HepG2 (cell line): ENCODE measurements at regions not wholly inside any gene's neighbourhood (a gene's known extent, or its start where the extent isn't known, plus 50 kb on each side); places are given as distances from the start of the nearest gene placed in this dataset.
"Not testable (repeated sequence)": the region's sequence is repeated elsewhere in the genome, so short reads cannot be mapped to it uniquely, and the experiment has no call there.

ENCODE experiments used
- ATAC-seq: fragments of 200-7000 bp; cut with Tn5 transposase; 3 replicates; pipeline ENCODE4 v1.9.1; 2020; ENCODE audit warnings: mild to moderate bottlenecking, moderate library complexity
- BruUV-seq: library from RNA; stranded (reverse); fragments of 400-500 nt; replicated peaks from 2 replicates; lab custom pipeline; 2021; lab: Mats Ljungman, UMichigan
- CTCF ChIA-PET: fragments of 300-600 bp; formaldehyde crosslinking; extraction: SDS; loops from one replicate; lab custom pipeline; 2021; ENCODE audit warnings: low total read pairs, inconsistent platforms, low intra/inter-chr PET ratio; lab: Yijun Ruan, JAX
- POLR2A ChIA-PET: fragments of 350-600 bp; sonication (Branson Sonifier 250); formaldehyde crosslinking; loops from one replicate; lab custom pipeline; 2020; ENCODE audit warnings: antibody characterized with exemption, inconsistent platforms; lab: Yijun Ruan, JAX
- DNase-seq: peaks from one replicate; pipeline ENCODE4 v3.0.0-alpha.2; 2015; ENCODE audit warnings: low spot score
- FAIRE-seq: peaks from 3 replicates; lab custom pipeline; 2011; peaks lifted over from hg19 to GRCh38; lab: Jason Lieb, UNC
- H2AFZ ChIP-seq: one replicate; pipeline ENCODE4 v1.6.1; 2011; ENCODE audit warnings: low read length, inconsistent platforms
- H3K27ac ChIP-seq: fragments of 300-600 bp; 3 replicates; pipeline ENCODE4 v1.8.0; 2011; ENCODE audit warnings: mixed run types, mild to moderate bottlenecking, mixed read lengths, low read length, inconsistent platforms; ENCODE audit not compliant: insufficient read depth; ENCODE audit errors: extremely low read length
- H3K27me3 ChIP-seq, 2 experiments: fragments of 200-600 bp in 1 of 2; 2 replicates in 1 of 2; 3 replicates in 1 of 2; pipeline versions ENCODE4 v1.6.0 to v1.8.0; 2011; ENCODE audit warnings: low read length in 2 of 2, mild to moderate bottlenecking in 2 of 2, moderate library complexity in 2 of 2, inconsistent platforms in 1 of 2; ENCODE audit not compliant: insufficient read depth in 2 of 2, control insufficient read depth in 1 of 2
- H3K36me3 ChIP-seq, 2 experiments: fragments of 200-600 bp in 1 of 2; replicated peaks in 1 of 2; 2 replicates in 1 of 2; 3 replicates in 1 of 2; pipeline versions ENCODE4 v1.5.1 to v1.8.0; 2011; ENCODE audit warnings: low read length in 2 of 2, inconsistent platforms in 1 of 2; ENCODE audit not compliant: insufficient read depth in 2 of 2, control insufficient read depth in 1 of 2
- H3K4me1 ChIP-seq: 2 replicates; pipeline ENCODE4 v1.5.1; 2012; ENCODE audit warnings: low read length, inconsistent platforms; ENCODE audit not compliant: insufficient read depth
- H3K4me2 ChIP-seq: 2 replicates; pipeline ENCODE4 v1.6.0; 2011; ENCODE audit warnings: low read depth, low read length, inconsistent platforms
- H3K4me3 ChIP-seq, 3 experiments: fragments of 200-600 bp in 1 of 3; sonication (generic), shearing (Covaris generic) in 1 of 3; replicated peaks in 1 of 3; 2 replicates each; pipeline ENCODE4 v1.5.1; 2011 to 2016; ENCODE audit warnings: low read length in 3 of 3, inconsistent platforms in 2 of 3, low read depth in 2 of 3, mild to moderate bottlenecking in 2 of 3, control low read depth in 1 of 3, mixed read lengths in 1 of 3; ENCODE audit not compliant: insufficient read depth in 1 of 3
- H3K79me2 ChIP-seq: one replicate; pipeline ENCODE4 v1.6.1; 2011; ENCODE audit warnings: low read length, inconsistent platforms; ENCODE audit not compliant: insufficient read depth
- H3K9ac ChIP-seq: 2 replicates; pipeline ENCODE4 v1.6.0; 2011; ENCODE audit warnings: mild to moderate bottlenecking, low read depth, low read length, inconsistent platforms; ENCODE audit not compliant: insufficient read depth
- H3K9me3 ChIP-seq: 2 replicates; pipeline ENCODE4 v1.5.1; 2012; ENCODE audit warnings: mild to moderate bottlenecking, low read length
- H4K20me1 ChIP-seq: 2 replicates; pipeline ENCODE4 v1.6.0; 2011; ENCODE audit warnings: inconsistent platforms, mild to moderate bottlenecking, low read length, moderate library complexity; ENCODE audit not compliant: insufficient read depth
- ATF7-NPFF ChIP-seq: sonication (generic); formaldehyde crosslinking; IDR thresholded peaks from 2 replicates; pipeline ENCODE4 v1.8.1; 2023; ENCODE audit warnings: mild to moderate bottlenecking, low read depth, missing genetic modification reagents, moderate library complexity
- CENPT ChIP-seq: sonication (generic); formaldehyde crosslinking; IDR thresholded peaks from 2 replicates; pipeline ENCODE4 v1.8.0; 2022; ENCODE audit warnings: low read depth, mild to moderate bottlenecking, moderate library complexity, missing genetic modification reagents
- MAFF ChIP-seq: IDR thresholded peaks from 2 replicates; pipeline ENCODE4 v1.6.1; 2011; ENCODE audit warnings: low read depth, low read length, improper control_type of control experiment
- MAFK ChIP-seq, 2 experiments: IDR thresholded peaks in 1 of 2; conservative IDR thresholded peaks in 1 of 2; 2 replicates each; pipeline ENCODE4 v1.6.1; 2011; ENCODE audit warnings: improper control_type of control experiment in 2 of 2, low read length in 2 of 2
- MED8 ChIP-seq: sonication (generic); formaldehyde crosslinking; IDR thresholded peaks from 2 replicates; pipeline ENCODE4 v1.8.1; 2023; ENCODE audit warnings: mild to moderate bottlenecking, missing genetic modification reagents; ENCODE audit not compliant: insufficient replicate concordance
- SRSF4 ChIP-seq: fragments of 200-400 bp; formaldehyde crosslinking; IDR thresholded peaks from one replicate; pipeline ENCODE4 v1.6.1; 2018; ENCODE audit warnings: mild to moderate bottlenecking, low read depth, low read length, moderate library complexity; ENCODE audit not compliant: poor library complexity, severe bottlenecking
- WGBS: methylation state at CpG from one replicate; pipeline ENCODE4 v1.1.6; 2017; ENCODE audit warnings: low lambda C conversion rate; 5-methylcytosine and 5-hydroxymethylcytosine counted together
- in situ Hi-C: cut with HindIII; loops from 2 replicates; pipeline ENCODE4 v1.10.0; 2017; ENCODE audit warnings: low pct_unique_long_range_greater_than_20kb; ENCODE audit not compliant: extremely low pct_ligation_motif_present
- intact Hi-C: fragments of 100-400 bp; cut with micrococcal nuclease; formaldehyde crosslinking; loops from one replicate; pipeline ENCODE4 v1.10.0; 2022; ENCODE audit not compliant: unreplicated experiment
- TF ChIP-seq, protein P1 (sequence below): sonication (generic); formaldehyde crosslinking; conservative IDR thresholded peaks from 2 replicates; pipeline ENCODE4 v1.4.0; 2020; ENCODE audit warnings: mild to moderate bottlenecking, missing genetic modification reagents, moderate library complexity

GRCh38 chrX:109783701-109784079 lies 50.6 kb upstream of the ACSL4 start (continued):
- TF ChIP-seq, protein P1, sequence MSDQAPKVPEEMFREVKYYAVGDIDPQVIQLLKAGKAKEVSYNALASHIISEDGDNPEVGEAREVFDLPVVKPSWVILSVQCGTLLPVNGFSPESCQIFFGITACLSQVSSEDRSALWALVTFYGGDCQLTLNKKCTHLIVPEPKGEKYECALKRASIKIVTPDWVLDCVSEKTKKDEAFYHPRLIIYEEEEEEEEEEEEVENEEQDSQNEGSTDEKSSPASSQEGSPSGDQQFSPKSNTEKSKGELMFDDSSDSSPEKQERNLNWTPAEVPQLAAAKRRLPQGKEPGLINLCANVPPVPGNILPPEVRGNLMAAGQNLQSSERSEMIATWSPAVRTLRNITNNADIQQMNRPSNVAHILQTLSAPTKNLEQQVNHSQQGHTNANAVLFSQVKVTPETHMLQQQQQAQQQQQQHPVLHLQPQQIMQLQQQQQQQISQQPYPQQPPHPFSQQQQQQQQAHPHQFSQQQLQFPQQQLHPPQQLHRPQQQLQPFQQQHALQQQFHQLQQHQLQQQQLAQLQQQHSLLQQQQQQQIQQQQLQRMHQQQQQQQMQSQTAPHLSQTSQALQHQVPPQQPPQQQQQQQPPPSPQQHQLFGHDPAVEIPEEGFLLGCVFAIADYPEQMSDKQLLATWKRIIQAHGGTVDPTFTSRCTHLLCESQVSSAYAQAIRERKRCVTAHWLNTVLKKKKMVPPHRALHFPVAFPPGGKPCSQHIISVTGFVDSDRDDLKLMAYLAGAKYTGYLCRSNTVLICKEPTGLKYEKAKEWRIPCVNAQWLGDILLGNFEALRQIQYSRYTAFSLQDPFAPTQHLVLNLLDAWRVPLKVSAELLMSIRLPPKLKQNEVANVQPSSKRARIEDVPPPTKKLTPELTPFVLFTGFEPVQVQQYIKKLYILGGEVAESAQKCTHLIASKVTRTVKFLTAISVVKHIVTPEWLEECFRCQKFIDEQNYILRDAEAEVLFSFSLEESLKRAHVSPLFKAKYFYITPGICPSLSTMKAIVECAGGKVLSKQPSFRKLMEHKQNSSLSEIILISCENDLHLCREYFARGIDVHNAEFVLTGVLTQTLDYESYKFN (CRISPR knock-in tag): peak; percentile 48
- TF ChIP-seq CENPT (no peak), SRSF4 (no peak), MED8 (CRISPR knock-in tag) (no peak)

GRCh38 chrX:109785053-109785452 lies 52.0 kb upstream of the ACSL4 start:
- Histone ChIP-seq H3K27me3 (no peaks in the 10 kb centered on the region), H3K4me1 (peaks cover 22% of the 10 kb centered on the region), H3K27ac (no peak overlapping the region), H3K79me2 (no peaks in the 10 kb centered on the region), H3K4me2 (no peak overlapping the region), H4K20me1 (no peaks in the 10 kb centered on the region), H3K9me3 (no peaks in the 10 kb centered on the region), H3K9ac (no peak overlapping the region), H3K4me3 (no peak overlapping the region), H2AFZ (no peak overlapping the region), H3K36me3 (no peaks in the 10 kb centered on the region)
- ChIA-PET CTCF (no interaction called here), POLR2A (no interaction called here)
- DNase-seq (no peak), FAIRE-seq (peak; percentile 32), ATAC-seq (no peak)
- BruUV-seq: no TSS peak
- TF ChIP-seq MAFF: peak; percentile 59
- TF ChIP-seq ATF7-NPFF: no peak
- peak; percentile 26 to 76; a peak in 2 of 4 replicates for TF ChIP-seq MAFK (conservative IDR thresholded peaks at IDR 0.05 in 1 of 2, IDR thresholded peaks at IDR 0.05 in 1 of 2; ENCODE audit: low read length in 2 of 2)
- intact Hi-C loops (no loop called here), in situ Hi-C loops (no loop called here)
- 100% methylated on average over 4 of the region's 4 CpGs for WGBS

DNA sequence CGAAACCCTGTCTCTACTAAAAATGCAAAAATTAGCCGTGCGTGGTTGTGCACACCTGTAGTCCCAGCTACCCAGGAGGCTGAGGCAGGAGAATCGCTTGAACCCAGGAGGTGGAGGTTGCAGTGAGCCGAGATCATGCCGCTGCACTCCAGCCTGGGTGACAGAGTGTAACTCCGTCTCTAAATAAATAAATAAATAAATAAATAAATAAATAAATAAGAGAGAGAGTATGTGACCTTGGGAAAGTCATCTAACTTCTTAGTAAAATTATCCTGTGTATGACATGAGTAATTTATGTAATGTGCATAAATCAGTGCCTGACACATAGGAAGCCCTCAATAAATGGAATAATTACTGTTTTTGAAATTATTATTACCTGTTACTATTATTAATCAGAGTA lies 57.5 kb upstream of the ACSL4 start:
- ATAC-seq, H3K9me3 ChIP-seq, H3K4me2 ChIP-seq, H2AFZ ChIP-seq, H4K20me1 ChIP-seq, H3K27ac ChIP-seq, H3K4me1 ChIP-seq, H3K27me3 ChIP-seq, intact Hi-C loops, POLR2A ChIA-PET, CTCF ChIA-PET, H3K79me2 ChIP-seq, DNase-seq, H3K4me3 ChIP-seq, H3K36me3 ChIP-seq, BruUV-seq, in situ Hi-C loops, H3K9ac ChIP-seq, FAIRE-seq: not testable (repeated sequence)
- 74% methylated on average over 6 of the region's 7 CpGs for WGBS
